Activated CD8-positive, alpha-beta memory T cell treated with anti-CD3 and anti-CD28 coated beads, Interleukin-2, amount 50 U/mL, for 4 hours (primary cell): ENCODE measurements at regions not wholly inside any gene's neighbourhood (a gene's known extent, or its start where the extent isn't known, plus 50 kb on each side); places are given as distances from the start of the nearest gene placed in this dataset.
"Not testable (repeated sequence)": the region's sequence is repeated elsewhere in the genome, so short reads cannot be mapped to it uniquely, and the experiment has no call there.

Source experiments
- DNase-seq: peaks from one replicate; pipeline ENCODE4 v3.0.0-alpha.2; 2020

GRCh38 chrX:39244147-39244546 lies 442.9 kb downstream of the MID1IP1 start:
- DNase-seq, result no peak

DNA sequence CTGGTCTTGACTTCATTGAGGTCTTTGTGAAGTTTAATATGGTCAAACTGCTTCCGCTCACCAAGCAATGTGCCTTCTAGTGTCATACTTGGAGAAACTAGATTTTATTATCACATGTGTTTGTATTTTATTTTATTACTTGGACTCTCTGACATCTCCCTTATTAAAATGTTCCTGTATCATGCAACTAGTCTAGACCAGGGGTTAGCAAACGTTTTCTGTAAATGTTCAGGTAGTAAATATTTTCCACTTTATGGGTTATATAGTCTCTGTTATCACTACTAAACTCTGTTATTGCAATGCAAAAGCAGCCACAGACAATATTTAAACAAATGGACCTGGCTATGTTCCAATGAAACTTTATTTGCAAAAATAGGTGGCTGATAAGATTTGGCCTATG lies 443.8 kb downstream of the MID1IP1 start:
- no peak for DNase-seq

- DNase-seq, result no peak
Measured at GRCh38 chrX:39247536-39247935, 446.3 kb downstream of the MID1IP1 start.

GRCh38 chrX:39248330-39248729 lies 447.1 kb downstream of the MID1IP1 start:
- DNase-seq, result no peak

DNA sequence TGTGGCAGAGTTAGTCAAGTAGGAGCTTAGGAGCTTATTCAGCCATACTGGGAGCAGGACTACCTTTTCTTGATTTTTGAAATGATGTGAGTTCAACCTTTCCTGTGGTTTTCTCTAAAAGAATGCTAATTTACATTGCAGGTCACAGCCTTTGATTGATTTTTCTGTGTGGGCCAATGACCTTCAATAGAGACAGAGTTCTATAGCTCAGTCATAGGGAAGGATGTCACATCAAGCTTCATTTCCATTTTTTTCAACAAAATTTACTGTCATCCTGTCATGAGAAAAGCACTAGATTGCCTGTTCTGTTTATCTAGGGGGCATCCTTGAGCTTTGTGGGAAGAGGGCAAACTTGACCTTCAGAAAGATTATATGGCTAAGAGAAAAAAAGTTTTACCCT lies 448.7 kb downstream of the MID1IP1 start:
- no peak for DNase-seq

DNA sequence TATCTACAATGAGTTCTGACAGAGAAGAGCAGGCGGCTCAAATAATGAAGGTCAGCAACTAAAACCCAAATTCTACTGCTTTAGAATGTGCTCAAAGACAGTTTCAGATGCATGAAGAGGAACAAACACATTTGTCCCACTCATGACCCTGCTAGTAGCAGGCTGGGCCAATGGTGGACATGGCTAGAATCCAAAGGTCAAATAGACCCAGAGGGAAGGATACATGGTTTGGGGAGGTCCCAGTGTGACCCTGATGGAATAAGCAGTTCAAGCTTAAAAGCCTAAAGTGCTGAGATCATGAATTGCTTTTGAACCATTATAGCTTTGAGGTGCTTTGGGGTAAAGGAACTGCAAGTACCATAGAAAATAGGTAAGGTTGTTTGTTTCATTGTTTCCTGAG lies 450.7 kb downstream of the MID1IP1 start:
- no peak for DNase-seq

GRCh38 chrX:39253551-39253950 lies 452.3 kb downstream of the MID1IP1 start:
- no peak for DNase-seq

- DNase-seq, result no peak
Measured at GRCh38 chrX:39258331-39258730, 457.1 kb downstream of the MID1IP1 start.

- DNase-seq, result no peak
Measured at GRCh38 chrX:39260965-39261364, 459.7 kb downstream of the MID1IP1 start.

DNA sequence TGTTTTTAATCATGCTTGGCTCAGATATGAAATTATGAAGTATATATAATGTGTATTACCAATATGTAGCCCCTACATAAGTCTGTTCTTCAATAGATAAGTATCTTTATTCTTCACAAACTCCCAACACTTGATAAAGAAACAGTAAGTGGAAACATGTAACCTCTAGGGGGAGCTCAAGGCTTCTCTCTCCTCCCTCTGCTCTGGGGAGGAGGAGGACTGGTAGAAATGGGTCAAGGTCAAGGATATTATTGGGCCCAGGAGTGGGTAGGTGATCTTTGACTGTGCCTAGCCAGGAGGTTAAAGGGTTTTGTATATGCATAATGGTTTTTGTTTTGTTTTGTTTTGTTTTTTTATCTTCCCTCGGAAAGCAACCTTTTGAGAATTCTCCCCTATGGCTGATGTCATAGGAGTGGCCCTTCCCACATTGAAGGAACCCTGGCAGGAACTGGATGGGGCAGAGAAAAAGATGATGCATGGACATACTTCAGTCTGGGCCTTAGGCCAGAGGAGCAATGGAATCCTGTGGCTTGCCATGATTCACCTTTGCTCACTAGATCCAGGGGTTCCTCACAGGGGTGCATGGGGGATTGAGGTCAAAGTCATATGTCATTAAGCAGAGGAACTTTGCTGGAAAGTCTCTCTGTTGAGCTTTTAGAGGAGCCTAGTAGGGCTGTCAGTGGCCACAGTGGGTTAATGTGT lies 460.3 kb downstream of the MID1IP1 start:
- no peak for DNase-seq

DNA sequence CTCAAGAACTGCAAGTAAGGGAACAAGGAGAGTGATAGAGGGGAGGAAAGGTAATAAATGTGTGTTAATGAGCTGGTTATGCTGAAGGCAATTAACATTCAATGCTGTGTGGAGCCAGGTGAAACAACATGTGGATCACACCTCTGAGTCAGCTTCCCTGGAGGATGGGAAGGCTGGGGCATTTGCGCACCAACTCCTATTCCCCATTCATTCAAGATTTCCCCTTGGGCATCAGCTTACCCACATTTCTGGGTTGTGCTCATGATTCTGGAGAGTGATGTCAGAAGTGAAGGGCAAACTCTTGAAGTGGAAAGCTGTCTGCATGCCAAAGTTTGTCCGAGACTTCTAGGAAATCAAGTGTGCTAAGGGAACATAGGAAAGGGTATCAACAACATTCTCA lies 461.4 kb downstream of the MID1IP1 start:
- no peak for DNase-seq

GRCh38 chrX:39264023-39264422 lies 462.8 kb downstream of the MID1IP1 start:
- DNase-seq, result no peak

- no peak for DNase-seq
Measured at GRCh38 chrX:39267176-39267575, 465.9 kb downstream of the MID1IP1 start.

DNA sequence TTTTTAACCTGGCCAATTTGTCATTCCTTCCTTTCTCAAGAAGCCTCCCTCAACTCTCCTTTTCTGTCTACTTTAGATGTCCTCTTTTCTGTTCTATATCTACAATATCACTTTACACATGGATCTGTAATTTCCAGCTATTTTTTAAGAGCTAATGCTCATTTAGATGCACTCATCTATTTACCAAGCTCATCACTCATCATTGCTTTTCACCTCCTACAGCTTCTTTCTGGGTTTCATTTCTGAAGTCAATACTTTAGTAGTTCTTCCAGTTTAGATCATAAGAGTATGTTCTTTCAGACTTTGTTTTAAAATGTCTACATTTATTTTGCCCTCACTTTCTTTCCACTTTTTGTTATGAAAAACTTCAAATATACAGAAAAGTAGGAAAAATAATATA lies 466.9 kb downstream of the MID1IP1 start:
- no peak for DNase-seq

GRCh38 chrX:39275500-39276068 lies 474.3 kb downstream of the MID1IP1 start:
- DNase-seq, result no peak

- not testable (repeated sequence) for DNase-seq
Measured at GRCh38 chrX:39277685-39278390, 476.6 kb downstream of the MID1IP1 start.

GRCh38 chrX:39283239-39283638 lies 482.0 kb downstream of the MID1IP1 start:
- DNase-seq, result no peak

DNA sequence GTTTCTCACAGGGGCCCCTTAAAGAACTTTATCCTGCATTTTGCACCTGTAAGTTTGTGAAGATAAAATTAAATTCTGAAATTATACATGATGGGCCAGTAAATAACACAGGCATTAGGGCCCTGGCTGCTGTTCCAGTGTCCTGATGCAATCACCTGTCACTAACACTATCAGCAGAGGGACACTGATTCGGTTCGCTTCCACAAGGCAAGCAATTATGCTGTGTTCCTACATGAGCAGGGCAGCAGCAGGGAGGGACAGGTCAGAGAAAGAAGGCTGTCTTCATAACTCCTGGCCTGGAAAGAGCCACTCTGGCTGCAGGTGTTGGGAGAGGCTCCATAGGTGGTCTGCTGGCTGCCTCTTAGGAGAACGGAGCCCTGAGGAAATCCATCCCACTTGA lies 487.3 kb downstream of the MID1IP1 start:
- no peak for DNase-seq

GRCh38 chrX:39289827-39290226 lies 488.6 kb downstream of the MID1IP1 start:
- no peak for DNase-seq

DNA sequence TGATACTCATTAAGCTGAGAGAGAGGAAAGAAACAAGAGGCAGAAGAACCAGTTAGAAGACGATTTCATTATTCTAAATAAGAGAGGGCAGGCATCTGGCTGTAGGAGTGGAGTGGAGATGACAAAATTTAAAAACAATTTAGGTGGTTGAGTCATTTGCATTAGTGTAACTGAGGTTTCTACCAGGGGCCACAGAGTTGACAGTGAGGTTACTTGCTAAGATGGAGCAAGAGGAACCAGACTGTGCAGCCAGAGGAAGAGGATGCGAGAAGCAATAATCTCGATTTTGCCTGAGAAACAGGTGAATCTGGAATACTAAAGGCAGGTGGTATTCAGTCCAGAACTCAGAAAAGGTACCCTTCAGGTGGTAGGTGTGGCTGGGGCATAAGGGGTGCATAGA lies 491.9 kb downstream of the MID1IP1 start:
- no peak for DNase-seq

DNA sequence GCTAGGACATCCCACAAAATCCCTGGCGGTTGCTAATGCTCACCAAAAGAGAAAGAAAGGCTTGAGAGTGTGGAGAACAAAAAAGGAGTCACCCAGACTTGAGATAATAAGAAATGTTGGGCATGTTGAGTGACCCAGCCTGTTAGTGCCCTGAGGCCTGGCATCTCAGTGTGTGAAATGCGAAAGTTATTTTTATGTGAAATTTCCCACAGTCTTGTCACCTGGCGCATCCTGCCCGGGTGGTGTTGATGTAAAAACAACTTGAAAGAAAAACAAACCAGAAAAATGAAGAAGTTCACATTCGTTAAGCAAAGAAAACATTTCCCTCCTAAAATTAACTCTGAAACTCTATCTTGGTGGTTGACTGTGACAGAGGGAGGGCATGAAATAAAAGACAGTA lies 495.2 kb downstream of the MID1IP1 start:
- DNase-seq, result no peak

- DNase-seq, result no peak
Measured at GRCh38 chrX:39298821-39299220, 497.6 kb downstream of the MID1IP1 start.

GRCh38 chrX:39299615-39300014 lies 498.4 kb downstream of the MID1IP1 start:
- DNase-seq, result no peak

DNA sequence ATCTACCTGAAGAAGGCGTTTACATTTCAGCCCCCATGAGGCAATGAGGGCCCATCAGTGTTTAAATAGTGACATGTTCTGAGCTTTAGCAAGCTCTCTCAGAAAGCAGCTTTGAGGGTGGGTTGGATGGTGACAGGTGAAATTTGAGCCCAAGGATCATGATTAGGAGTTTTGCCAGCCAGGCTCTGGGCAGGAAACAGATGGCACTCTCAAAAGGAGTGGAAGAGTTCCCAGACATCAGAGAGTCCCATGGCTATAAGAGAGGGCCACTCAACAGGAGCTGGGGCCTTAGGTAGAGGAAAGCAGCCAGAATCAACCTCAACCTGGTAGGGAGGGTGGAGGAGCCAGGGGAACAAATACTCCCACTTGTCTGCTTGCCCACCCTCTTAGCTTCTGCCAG lies 499.8 kb downstream of the MID1IP1 start:
- no peak for DNase-seq
